Testis (tissue), 2 donors: ENCODE measurements at regions not wholly inside any gene's neighbourhood (a gene's known extent, or its start where the extent isn't known, plus 50 kb on each side); places are given as distances from the start of the nearest gene placed in this dataset.

Experiments
- CTCF ChIP-seq, 3 experiments: fragments of 450-650 bp in 2 of 3; fragments of 200-600 bp in 1 of 3; sonication (generic) in 1 of 3; IDR thresholded peaks; one replicate each; pipeline ENCODE4 v1.5.1; 2016 to 2019; ENCODE audit warnings: antibody characterized with exemption in 3 of 3, mild to moderate bottlenecking in 2 of 3, moderate library complexity in 1 of 3
- POLR2A ChIP-seq: fragments of 450-650 bp; IDR thresholded peaks from one replicate; pipeline ENCODE4 v1.6.1; 2017; ENCODE audit warnings: antibody characterized with exemption, mild to moderate bottlenecking, moderate library complexity

GRCh38 chr4:14769993-14770392 is 232.3 kb upstream of the CPEB2 start:
- TF ChIP-seq POLR2A = no peak
- TF ChIP-seq CTCF (IDR thresholded peaks at IDR 0.05) = no peak
